GM12801 (cell line): ENCODE measurements at regions not wholly inside any gene's neighbourhood (a gene's known extent, or its start where the extent isn't known, plus 50 kb on each side); places are given as distances from the start of the nearest gene placed in this dataset.

Experiments
- TF ChIP-seq, protein P1 (sequence below): IDR thresholded peaks from one replicate; pipeline ENCODE4 v1.5.1; 2011; ENCODE audit warnings: control low read depth; ENCODE audit not compliant: insufficient read length; ENCODE audit errors: extremely low read depth

DNA sequence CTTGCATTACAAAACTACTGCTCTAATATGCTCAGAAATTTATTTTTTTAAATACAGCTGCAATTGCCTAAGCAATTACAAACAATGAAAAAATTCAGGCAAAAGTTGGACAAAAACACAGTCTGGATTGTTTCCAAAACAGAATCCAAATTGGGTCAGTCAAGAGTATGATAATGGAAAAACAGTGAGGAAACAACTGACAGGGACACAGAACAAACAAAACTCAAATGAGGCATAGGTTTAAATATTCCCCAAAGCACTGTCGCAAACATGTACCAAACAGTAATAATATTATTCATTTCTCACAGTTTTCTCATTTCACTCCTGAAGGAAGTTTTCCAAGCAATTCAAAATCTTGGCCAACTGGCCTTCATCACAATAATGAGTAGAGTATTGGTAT lies 386.6 kb downstream of the CENPC start:
- TF ChIP-seq, protein P1, sequence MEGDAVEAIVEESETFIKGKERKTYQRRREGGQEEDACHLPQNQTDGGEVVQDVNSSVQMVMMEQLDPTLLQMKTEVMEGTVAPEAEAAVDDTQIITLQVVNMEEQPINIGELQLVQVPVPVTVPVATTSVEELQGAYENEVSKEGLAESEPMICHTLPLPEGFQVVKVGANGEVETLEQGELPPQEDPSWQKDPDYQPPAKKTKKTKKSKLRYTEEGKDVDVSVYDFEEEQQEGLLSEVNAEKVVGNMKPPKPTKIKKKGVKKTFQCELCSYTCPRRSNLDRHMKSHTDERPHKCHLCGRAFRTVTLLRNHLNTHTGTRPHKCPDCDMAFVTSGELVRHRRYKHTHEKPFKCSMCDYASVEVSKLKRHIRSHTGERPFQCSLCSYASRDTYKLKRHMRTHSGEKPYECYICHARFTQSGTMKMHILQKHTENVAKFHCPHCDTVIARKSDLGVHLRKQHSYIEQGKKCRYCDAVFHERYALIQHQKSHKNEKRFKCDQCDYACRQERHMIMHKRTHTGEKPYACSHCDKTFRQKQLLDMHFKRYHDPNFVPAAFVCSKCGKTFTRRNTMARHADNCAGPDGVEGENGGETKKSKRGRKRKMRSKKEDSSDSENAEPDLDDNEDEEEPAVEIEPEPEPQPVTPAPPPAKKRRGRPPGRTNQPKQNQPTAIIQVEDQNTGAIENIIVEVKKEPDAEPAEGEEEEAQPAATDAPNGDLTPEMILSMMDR = no peak

DNA sequence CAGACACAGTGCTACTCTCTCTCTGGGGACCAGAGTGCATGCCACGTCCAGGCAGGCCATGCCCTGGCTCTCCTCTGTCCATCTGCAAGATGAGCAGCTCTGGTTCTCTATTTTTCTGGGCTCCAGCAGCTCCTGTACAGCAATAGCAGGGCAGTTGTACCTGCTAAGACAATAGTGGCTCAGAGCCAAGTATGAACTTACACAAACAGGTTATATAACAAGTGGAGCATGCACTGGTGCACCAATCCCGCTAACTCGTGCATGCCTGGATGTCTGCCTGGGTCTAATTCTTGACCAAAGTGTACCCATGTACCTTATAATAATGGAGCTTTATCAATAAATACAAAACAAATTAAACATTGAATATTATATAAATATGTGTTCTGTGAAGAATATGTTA lies 392.3 kb downstream of the CENPC start:
- TF ChIP-seq, protein P1 = no peak

DNA sequence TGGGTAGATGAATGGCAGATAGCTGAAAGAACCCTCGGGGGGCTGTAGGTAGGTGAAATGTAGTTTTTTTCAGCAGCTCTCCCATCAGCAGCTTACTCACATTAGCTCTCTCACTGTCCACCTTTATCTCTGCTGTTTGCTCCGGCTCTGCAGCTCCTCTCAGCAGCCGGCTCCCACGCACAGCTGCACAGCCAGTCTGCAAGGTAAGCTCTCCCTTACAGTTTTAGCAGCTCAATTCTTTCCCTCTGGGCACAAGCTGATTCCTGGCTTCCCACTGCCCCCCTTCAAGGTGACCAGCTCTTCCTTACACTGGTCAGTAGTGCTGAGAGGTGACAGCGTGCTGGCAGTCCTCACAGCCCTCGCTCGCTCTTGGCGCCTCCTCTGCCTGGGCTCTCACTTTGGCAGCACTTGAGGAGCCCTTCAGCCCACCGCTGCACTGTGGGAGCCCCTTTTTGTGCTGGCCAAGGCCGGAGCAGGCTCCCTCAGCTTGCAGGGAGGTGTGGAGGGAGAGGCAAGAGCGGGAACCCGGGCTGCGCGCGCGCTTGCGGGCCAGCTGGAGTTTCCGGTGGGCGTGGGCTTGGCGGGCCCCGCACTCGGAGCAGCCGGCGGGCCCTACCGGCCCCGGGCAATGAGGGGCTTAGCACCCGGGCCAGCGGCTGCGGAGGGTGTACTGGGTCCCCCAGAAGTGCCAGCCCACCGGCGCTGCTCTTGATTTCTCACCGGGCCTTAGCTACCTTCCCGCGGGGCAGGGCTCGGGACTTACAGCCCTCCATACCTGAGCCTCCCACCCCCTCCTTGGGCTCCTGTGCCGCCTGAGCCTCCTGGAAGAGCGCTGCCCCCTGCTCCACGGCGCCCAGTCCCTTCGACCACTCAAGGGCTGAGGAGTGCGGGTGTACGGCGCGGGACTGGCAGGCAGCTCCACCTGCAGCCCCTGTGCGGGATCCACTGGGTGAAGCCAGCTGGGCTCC lies 393.6 kb downstream of the CENPC start:
- TF ChIP-seq, protein P1 = no peak

DNA sequence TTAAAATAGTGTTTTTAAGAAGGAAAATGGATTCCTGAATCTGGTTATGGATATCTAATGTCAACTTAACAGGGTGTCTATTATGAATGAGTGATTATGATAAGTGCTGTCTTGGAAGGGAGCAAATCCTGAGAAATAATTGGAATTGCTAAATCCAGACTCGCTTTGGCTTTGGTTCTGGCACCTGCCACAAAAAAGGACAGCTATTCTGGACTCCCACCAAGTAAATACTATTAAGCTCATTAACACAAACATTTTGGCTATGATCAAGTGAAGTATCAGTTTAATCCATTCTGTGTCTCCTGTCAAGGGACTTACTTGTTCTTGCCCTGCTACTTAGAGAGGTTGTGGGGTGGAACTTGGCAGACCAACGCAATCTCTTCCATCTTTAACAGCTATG lies 403.7 kb downstream of the CENPC start:
- TF ChIP-seq, protein P1 = no peak

DNA sequence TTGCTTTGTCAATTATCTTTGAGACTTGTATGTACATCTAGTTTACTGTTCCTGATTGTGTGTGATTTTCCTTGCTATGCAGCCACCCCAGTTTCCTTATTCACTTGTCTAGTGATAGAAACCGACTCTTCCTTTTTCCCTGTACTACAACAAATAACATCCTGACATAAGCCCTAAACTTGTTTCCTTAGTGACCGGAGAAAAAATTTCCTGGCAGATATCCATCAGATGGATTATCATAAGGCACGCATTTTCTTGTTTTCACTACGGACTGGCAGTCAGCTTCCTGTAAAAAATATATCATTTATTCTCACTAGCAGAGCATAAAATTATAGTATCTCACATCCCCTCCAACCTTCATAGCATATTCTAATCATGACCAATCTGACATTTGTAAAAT lies 410.7 kb downstream of the CENPC start:
- TF ChIP-seq, protein P1 = no peak

DNA sequence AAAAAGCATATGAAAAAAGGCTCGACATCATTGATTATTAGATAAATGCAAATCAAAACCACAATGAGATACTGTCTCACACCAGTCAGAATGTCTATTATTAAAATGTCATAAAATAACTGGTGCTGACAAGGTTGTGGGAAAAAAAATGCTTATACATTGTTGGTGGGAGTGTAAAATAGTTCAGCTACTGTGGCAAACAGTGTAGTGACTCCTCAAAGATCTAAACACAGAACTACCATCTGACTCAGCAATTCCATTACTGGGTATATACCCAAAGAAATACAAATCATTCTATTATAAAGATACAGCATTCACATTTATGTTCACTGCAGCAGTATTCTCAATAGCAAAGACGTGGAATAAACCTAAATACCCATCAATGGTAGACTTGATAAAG lies 412.1 kb downstream of the CENPC start:
- TF ChIP-seq, protein P1 = no peak

DNA sequence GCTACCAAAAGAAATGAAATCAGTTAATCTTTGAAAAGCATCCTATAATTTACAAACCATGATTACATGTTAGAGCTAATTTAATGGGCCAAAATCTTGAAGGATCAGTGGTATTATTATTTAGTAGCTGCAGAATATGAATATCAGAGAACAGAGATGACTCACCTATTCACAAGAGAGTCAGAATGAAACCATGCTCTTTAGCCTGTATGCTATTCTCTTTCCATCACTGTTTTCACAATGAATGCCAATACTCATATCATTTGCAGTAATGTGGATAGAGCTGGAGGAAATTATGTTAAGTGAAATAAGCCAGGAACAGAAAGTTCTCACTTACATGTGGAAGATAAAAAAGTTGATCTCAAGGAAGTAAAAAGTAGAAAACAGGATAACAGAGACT lies 414.1 kb downstream of the CENPC start:
- TF ChIP-seq, protein P1 = no peak
